GM10266 (cell line): ENCODE measurements at regions not wholly inside any gene's neighbourhood (a gene's known extent, or its start where the extent isn't known, plus 50 kb on each side); places are given as distances from the start of the nearest gene placed in this dataset.

Experiments
- DNase-seq: peaks from one replicate; pipeline ENCODE4 v3.0.0; 2012; ENCODE audit errors: extremely low spot score
- CTCF ChIP-seq: IDR thresholded peaks from 2 replicates; pipeline ENCODE4 v1.5.1; 2012; ENCODE audit warnings: mild to moderate bottlenecking, low read depth; ENCODE audit not compliant: control insufficient read depth, insufficient read depth; ENCODE audit errors: missing control alignments

GRCh38 chr15:26358708-26359107 lies 414.2 kb downstream of the GABRB3 start:
- TF ChIP-seq CTCF: no peak
- DNase-seq: no peak

GRCh38 chr15:26357653-26358052 lies 415.2 kb downstream of the GABRB3 start:
- DNase-seq: no peak
- TF ChIP-seq CTCF: no peak

GRCh38 chr15:26355472-26356074 lies 417.3 kb downstream of the GABRB3 start:
- TF ChIP-seq CTCF: no peak
- DNase-seq: no peak

- no peak for DNase-seq
- no peak for TF ChIP-seq CTCF
Measured at GRCh38 chr15:26352909-26353308, 420.0 kb downstream of the GABRB3 start.

GRCh38 chr15:26352406-26352805 lies 420.5 kb downstream of the GABRB3 start:
- no peak for TF ChIP-seq CTCF
- DNase-seq: no peak

- no peak for TF ChIP-seq CTCF
- no peak for DNase-seq
Measured at GRCh38 chr15:26325495-26325894, 447.4 kb downstream of the GABRB3 start.

- no peak for TF ChIP-seq CTCF
- no peak for DNase-seq
Measured at GRCh38 chr15:26323566-26323965, 449.3 kb downstream of the GABRB3 start.
